IMR-90 (cell line): ENCODE measurements at regions not wholly inside any gene's neighbourhood (a gene's known extent, or its start where the extent isn't known, plus 50 kb on each side); places are given as distances from the start of the nearest gene placed in this dataset.

Source experiments
- ATAC-seq: fragments of 200-7000 bp; cut with Tn5 transposase; 2 replicates; pipeline ENCODE4 v1.9.1; 2020; ENCODE audit warnings: low read depth, mild to moderate bottlenecking, moderate library complexity
- BruUV-seq: library from RNA; stranded (reverse); fragments of 400-500 nt; replicated peaks from 2 replicates; lab custom pipeline; 2021; lab: Mats Ljungman, UMichigan
- CTCF ChIA-PET: fragments of 300-600 bp; formaldehyde crosslinking; extraction: SDS; loops from one replicate; lab custom pipeline; 2021; ENCODE audit warnings: antibody characterized with exemption; lab: Yijun Ruan, JAX
- POLR2A ChIA-PET: fragments of 300-600 bp; sonication (Branson Sonifier 250); formaldehyde crosslinking; loops from one replicate; lab custom pipeline; 2022; ENCODE audit warnings: antibody characterized with exemption; ENCODE audit not compliant: unreplicated experiment; lab: Charles Lee
- DNase-seq: peaks from one replicate; pipeline ENCODE4 v3.0.0; 2013
- H2AFZ ChIP-seq: replicated peaks from 2 replicates; pipeline ENCODE3; 2013; ENCODE audit warnings: low read length, mild to moderate bottlenecking; ENCODE audit not compliant: poor library complexity
- H2AK5ac ChIP-seq: 2 replicates; pipeline ENCODE4 v1.6.1; 2013; ENCODE audit warnings: low read depth, low read length, inconsistent platforms
- H2AK9ac ChIP-seq: replicated peaks from 2 replicates; pipeline ENCODE3; 2013; ENCODE audit warnings: mild to moderate bottlenecking, low read depth, low read length, moderate library complexity; ENCODE audit not compliant: poor library complexity
- H2BK120ac ChIP-seq: 2 replicates; pipeline ENCODE4 v1.6.1; 2013; ENCODE audit warnings: low read depth, low read length, inconsistent platforms
- H2BK15ac ChIP-seq: 3 replicates; pipeline ENCODE4 v1.6.1; 2013; ENCODE audit warnings: low read depth, low read length, inconsistent platforms
- H2BK20ac ChIP-seq: 2 replicates; pipeline ENCODE4 v1.6.1; 2013; ENCODE audit warnings: low read depth, mild to moderate bottlenecking, inconsistent platforms, low read length, moderate library complexity
- H2BK5ac ChIP-seq: 2 replicates; pipeline ENCODE4 v1.6.1; 2013; ENCODE audit warnings: mild to moderate bottlenecking, low read depth, low read length, inconsistent platforms; ENCODE audit not compliant: poor library complexity, severe bottlenecking
- H3K14ac ChIP-seq: replicated peaks from 2 replicates; pipeline ENCODE4 v1.6.1; 2013; ENCODE audit warnings: low read depth, low read length, inconsistent platforms
- H3K18ac ChIP-seq: 2 replicates; pipeline ENCODE4 v1.6.1; 2013; ENCODE audit warnings: low read depth, low read length, control low read depth
- H3K23ac ChIP-seq: 2 replicates; pipeline ENCODE4 v1.6.1; 2013; ENCODE audit warnings: low read depth, low read length, inconsistent platforms
- H3K27ac ChIP-seq: 2 replicates; pipeline ENCODE4 v1.5.1; 2013; ENCODE audit warnings: mild to moderate bottlenecking, control low read depth, low read length; ENCODE audit not compliant: insufficient read depth
- H3K27me3 ChIP-seq: 2 replicates; pipeline ENCODE4 v1.6.1; 2013; ENCODE audit warnings: low read length; ENCODE audit not compliant: control insufficient read depth, insufficient read depth
- H3K36me3 ChIP-seq: 2 replicates; pipeline ENCODE4 v1.6.1; 2013; ENCODE audit warnings: low read length, mixed read lengths; ENCODE audit not compliant: control insufficient read depth, insufficient read depth
- H3K4ac ChIP-seq: 2 replicates; pipeline ENCODE4 v1.6.1; 2013; ENCODE audit warnings: low read depth, low read length, inconsistent platforms
- H3K4me1 ChIP-seq: 2 replicates; pipeline ENCODE4 v1.6.1; 2013; ENCODE audit warnings: low read length, mixed read lengths; ENCODE audit not compliant: control insufficient read depth, insufficient read depth
- H3K4me2 ChIP-seq: 2 replicates; pipeline ENCODE4 v1.6.1; 2013; ENCODE audit warnings: low read depth, mild to moderate bottlenecking, control low read depth, low read length, moderate library complexity
- H3K4me3 ChIP-seq: 2 replicates; pipeline ENCODE4 v1.5.1; 2013; ENCODE audit warnings: low read depth, mild to moderate bottlenecking, control low read depth, low read length, moderate library complexity; ENCODE audit not compliant: insufficient read depth
- H3K56ac ChIP-seq: 2 replicates; pipeline ENCODE4 v1.6.1; 2013; ENCODE audit warnings: low read length, inconsistent platforms; ENCODE audit not compliant: insufficient read depth; ENCODE audit errors: extremely low read depth
- H3K79me1 ChIP-seq, 2 experiments: 2 replicates each; pipeline ENCODE4 v1.6.1; 2013; ENCODE audit warnings: low read length in 2 of 2, inconsistent platforms in 1 of 2, low read depth in 1 of 2
- H3K9ac ChIP-seq: 2 replicates; pipeline ENCODE4 v1.6.1; 2013; ENCODE audit warnings: low read depth, low read length, control low read depth
- H3K9me1 ChIP-seq: 2 replicates; pipeline ENCODE4 v1.6.1; 2013; ENCODE audit warnings: low read length, inconsistent platforms; ENCODE audit not compliant: insufficient read depth
- H3K9me3 ChIP-seq: 2 replicates; pipeline ENCODE4 v1.6.1; 2013; ENCODE audit warnings: low read length; ENCODE audit not compliant: control insufficient read depth, insufficient read depth
- H4K20me1 ChIP-seq: 2 replicates; pipeline ENCODE4 v1.6.1; 2013; ENCODE audit warnings: low read length, inconsistent platforms; ENCODE audit not compliant: insufficient read depth
- H4K5ac ChIP-seq: 2 replicates; pipeline ENCODE4 v1.6.1; 2013; ENCODE audit warnings: mild to moderate bottlenecking, low read depth, low read length, control low read depth
- H4K8ac ChIP-seq, 2 experiments: 2 replicates each; pipeline ENCODE4 v1.6.1; 2013; ENCODE audit warnings: low read depth in 2 of 2, low read length in 2 of 2, control low read depth in 1 of 2, inconsistent platforms in 1 of 2
- H4K91ac ChIP-seq: 2 replicates; pipeline ENCODE4 v1.6.1; 2013; ENCODE audit warnings: low read depth, low read length, inconsistent platforms; ENCODE audit not compliant: insufficient read depth
- MXI1 ChIP-seq: IDR thresholded peaks from 2 replicates; pipeline ENCODE4 v1.6.1; 2012; ENCODE audit warnings: low read depth, mild to moderate bottlenecking, low read length, moderate library complexity, borderline replicate concordance
- WGBS, 2 experiments: methylation state at CpG; one replicate each; pipeline versions ENCODE4 v1.1.5 to v1.1.7; 2013; ENCODE audit warnings: missing lambda C conversion rate in 2 of 2; ENCODE audit not compliant: insufficient read length in 1 of 2; ENCODE audit errors: extremely low coverage in 2 of 2; 5-methylcytosine and 5-hydroxymethylcytosine counted together
- dilution Hi-C: fragments of 300-500 bp; cut with HindIII; formaldehyde crosslinking; loops from one replicate; pipeline ENCODE4 v1.14.3; 2018; ENCODE audit warnings: low sequenced_read_pairs; ENCODE audit not compliant: unreplicated experiment
- in situ Hi-C: fragments of 300-500 bp; cut with MboI; formaldehyde crosslinking; loops from 3 replicates; pipeline ENCODE4 v1.14.3; 2019; ENCODE audit warnings: low sequenced_read_pairs, inconsistent platforms, mixed read lengths
- intact Hi-C: fragments of 100-400 bp; cut with micrococcal nuclease; formaldehyde crosslinking; loops from 2 replicates; pipeline ENCODE4 v1.10.0; 2022

DNA sequence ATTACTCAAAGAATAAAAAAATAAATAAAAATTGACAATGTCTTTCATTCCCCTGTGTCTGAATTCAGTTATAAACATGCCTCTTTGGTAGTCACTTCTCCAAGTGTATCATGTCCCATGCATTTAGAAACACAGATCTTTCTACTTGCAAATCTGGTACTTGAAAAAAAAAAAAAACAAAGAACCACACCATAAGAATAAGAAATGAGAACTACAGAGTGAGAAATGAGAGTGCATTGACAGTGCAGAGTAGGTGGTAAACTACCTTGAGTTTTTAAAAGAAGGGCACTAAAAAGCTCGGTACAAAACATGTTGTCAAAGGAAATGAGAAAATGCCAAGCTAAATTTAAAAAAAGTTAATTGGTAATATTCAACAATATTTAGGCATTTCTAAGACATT lies 123.0 kb downstream of the GPR85 start:
- H2BK20ac ChIP-seq, result no peak overlapping the region
- no peak overlapping the region for H2AFZ ChIP-seq
- in situ Hi-C loops, result no loop called here
- dilution Hi-C loops, result no loop called here
- H3K4me1 ChIP-seq, result no peaks in the 10 kb centered on the region
- H2BK120ac ChIP-seq, result no peak overlapping the region
- no peaks in the 10 kb centered on the region for H3K9me3 ChIP-seq
- H3K23ac ChIP-seq, result no peak overlapping the region
- no peaks in the 10 kb centered on the region for H4K20me1 ChIP-seq
- H3K9ac ChIP-seq, result no peak overlapping the region
- H2BK5ac ChIP-seq, result no peak overlapping the region
- no peak overlapping the region for H3K18ac ChIP-seq
- no peak overlapping the region for H3K4me2 ChIP-seq
- H3K56ac ChIP-seq, result no peak overlapping the region
- DNase-seq (no peak), ATAC-seq (no peak)
- POLR2A ChIA-PET, result no interaction called here
- TF ChIP-seq MXI1, result no peak
- no peaks in the 10 kb centered on the region for H3K27me3 ChIP-seq
- H3K9me1 ChIP-seq, result no peaks in the 10 kb centered on the region
- H3K4ac ChIP-seq, result no peak overlapping the region
- no peak overlapping the region for H2AK5ac ChIP-seq
- no peak overlapping the region for H4K5ac ChIP-seq
- no CpG with 5 or more reads among the region's 1 CpG for WGBS, 2 experiments
- BruUV-seq, result no TSS peak
- no peak overlapping the region for H3K27ac ChIP-seq
- no peaks in the 10 kb centered on the region for H3K36me3 ChIP-seq
- no peak overlapping the region for H3K14ac ChIP-seq
- no peak overlapping the region for H4K8ac ChIP-seq
- no peak overlapping the region for H2AK9ac ChIP-seq
- intact Hi-C loops, result no loop called here
- H3K4me3 ChIP-seq, result no peak overlapping the region
- H2BK15ac ChIP-seq, result no peak overlapping the region
- H4K91ac ChIP-seq, result no peak overlapping the region
- CTCF ChIA-PET, result no interaction called here
- H3K79me1 ChIP-seq, result no peaks in the 10 kb centered on the region
